ENCODE measurements at regions not wholly inside any gene's neighbourhood (a gene's known extent, or its start where the extent isn't known, plus 50 kb on each side); places are given as distances from the start of the nearest gene placed in this dataset.

DNA sequence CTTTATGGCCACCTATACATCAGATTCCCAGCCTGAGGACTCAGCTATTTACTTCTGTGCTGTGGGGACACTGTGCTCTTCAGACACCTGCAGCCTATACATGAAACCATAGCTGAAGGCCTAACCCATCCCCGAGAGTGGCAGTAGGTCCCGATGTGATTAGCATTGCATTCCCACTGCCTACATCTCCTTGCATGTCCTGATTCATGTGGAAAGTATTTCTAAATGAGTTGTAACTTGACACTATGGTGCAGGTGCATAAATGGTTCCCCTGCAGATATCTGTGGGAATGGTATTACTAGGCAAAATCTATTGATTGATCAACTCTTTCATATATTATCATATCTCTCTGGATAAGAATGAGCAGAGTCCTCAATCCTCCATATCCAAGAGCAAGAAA lies 433.5 kb downstream of the DAD1 start:
- POLR2A ChIA-PET (ENCODE audit: low non-redundant PET) = no interaction called here
- DNase-seq (ENCODE audit: low spot score) = peak; percentile 41
- TF ChIP-seq, protein P1, sequence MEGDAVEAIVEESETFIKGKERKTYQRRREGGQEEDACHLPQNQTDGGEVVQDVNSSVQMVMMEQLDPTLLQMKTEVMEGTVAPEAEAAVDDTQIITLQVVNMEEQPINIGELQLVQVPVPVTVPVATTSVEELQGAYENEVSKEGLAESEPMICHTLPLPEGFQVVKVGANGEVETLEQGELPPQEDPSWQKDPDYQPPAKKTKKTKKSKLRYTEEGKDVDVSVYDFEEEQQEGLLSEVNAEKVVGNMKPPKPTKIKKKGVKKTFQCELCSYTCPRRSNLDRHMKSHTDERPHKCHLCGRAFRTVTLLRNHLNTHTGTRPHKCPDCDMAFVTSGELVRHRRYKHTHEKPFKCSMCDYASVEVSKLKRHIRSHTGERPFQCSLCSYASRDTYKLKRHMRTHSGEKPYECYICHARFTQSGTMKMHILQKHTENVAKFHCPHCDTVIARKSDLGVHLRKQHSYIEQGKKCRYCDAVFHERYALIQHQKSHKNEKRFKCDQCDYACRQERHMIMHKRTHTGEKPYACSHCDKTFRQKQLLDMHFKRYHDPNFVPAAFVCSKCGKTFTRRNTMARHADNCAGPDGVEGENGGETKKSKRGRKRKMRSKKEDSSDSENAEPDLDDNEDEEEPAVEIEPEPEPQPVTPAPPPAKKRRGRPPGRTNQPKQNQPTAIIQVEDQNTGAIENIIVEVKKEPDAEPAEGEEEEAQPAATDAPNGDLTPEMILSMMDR (conservative IDR thresholded peaks at IDR 0.05; ENCODE audit: low read depth) = no peak
- H3K27ac ChIP-seq = no peak overlapping the region
- CTCF ChIA-PET = no interaction called here

DNA sequence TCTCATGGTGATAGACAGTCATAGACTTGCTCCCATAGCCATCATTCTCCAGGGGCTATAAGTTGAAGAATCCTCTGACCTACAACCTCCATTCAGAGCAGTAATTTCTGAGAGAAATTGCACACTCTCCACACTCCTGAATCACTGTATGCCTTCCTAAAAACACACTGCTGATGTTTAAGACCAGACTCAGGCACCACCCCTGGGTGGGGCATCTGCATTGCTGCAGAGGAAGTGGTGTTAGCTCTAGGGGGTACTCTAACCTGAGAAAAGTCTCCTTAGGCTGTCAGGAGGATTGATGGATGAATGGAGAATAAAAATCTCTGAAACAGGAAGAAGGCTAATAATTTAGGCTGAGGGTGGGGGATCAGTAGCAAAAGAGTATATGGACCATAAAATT lies 436.1 kb downstream of the DAD1 start:
- TF ChIP-seq, protein P1 (conservative IDR thresholded peaks at IDR 0.05; ENCODE audit: low read depth) = no peak
- no peak overlapping the region for H3K27ac ChIP-seq
- CTCF ChIA-PET = interaction anchor here (1.2 kb wide), 1 partner anchor 13 kb away, joined by 3 read pairs; no protein-coding TSS in a partner anchor
- POLR2A ChIA-PET (ENCODE audit: low non-redundant PET) = no interaction called here
- no peak for DNase-seq (ENCODE audit: low spot score)

DNA sequence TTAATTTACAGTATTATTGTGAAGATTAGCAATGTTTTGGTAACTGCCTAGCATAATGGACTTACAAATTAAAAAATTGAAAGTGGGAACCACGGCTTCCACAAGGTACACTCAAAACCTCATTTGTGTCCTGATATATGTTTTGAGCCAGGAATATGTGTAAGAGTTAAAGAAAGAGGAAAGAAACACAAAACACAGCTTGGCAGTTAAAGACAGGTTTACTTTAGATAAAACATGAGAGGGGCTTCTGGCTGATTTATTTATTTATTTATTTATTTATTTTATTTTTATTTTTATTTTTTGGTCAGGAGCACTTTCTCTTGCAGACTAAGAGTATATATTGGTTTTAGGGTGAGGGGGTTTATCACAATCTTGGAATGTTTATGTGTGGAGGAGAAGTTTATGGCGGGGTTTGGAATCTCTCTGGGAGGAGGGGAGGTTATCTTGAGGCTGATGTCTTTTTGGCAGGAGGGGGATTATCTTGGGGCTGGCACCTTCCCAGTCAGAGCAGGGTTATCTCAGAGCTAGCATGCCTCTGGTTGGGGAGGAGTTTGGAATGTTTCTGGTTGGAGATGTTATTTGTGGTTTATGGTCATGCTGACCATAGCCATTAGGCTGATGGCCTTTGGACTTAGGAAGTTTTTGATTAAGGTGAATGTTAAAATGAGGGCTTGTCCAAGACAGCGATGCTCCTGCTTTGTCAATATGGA lies 436.7 kb downstream of the DAD1 start:
- no peak for DNase-seq (ENCODE audit: low spot score)
- no peak overlapping the region for H3K27ac ChIP-seq
- POLR2A ChIA-PET (ENCODE audit: low non-redundant PET) = no interaction called here
- CTCF ChIA-PET = no interaction called here
- TF ChIP-seq, protein P1 (conservative IDR thresholded peaks at IDR 0.05; ENCODE audit: low read depth) = no peak

DNA sequence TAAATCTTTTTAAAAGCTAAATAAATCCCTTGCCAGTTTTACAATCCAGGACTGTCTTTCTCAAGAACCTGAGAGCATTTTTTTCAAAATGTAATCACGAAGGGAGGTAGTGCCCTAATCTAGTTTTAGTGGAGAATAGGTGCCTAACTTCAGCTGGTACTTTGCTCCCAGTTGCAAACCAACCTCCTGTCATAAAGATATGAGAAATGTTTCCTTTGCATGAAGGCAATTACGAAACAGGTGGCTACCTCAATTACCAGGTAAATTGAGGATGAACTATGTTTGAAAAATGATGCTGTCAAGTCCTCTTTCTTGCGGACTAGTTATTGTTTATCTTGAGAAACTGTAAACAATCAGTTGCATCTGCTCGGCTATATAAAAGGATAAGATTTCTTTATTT lies 437.9 kb downstream of the DAD1 start:
- no peak for DNase-seq (ENCODE audit: low spot score)
- no peak overlapping the region for H3K27ac ChIP-seq
- CTCF ChIA-PET = no interaction called here
- POLR2A ChIA-PET (ENCODE audit: low non-redundant PET) = no interaction called here
- TF ChIP-seq, protein P1 (conservative IDR thresholded peaks at IDR 0.05; ENCODE audit: low read depth) = no peak

DNA sequence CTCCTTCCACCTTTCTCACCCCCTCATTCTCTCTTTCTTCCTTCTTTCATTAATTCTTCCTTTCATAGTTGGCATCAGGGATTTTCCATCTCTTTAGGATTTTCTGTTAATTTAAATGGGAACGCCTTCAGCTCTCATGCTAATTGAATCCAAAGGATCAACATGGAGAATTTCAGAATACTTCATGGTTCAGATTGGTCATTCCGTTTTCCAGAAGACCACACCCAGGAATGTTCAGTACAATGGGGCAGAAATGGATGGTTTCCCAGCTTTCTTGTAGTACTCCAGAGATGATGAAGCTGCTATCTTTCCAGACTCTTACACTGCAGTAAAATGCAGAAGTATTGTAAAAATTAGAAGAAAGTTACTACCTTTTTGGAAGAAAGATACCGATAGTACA lies 440.0 kb downstream of the DAD1 start:
- CTCF ChIA-PET = no interaction called here
- no peak for DNase-seq (ENCODE audit: low spot score)
- TF ChIP-seq, protein P1 (conservative IDR thresholded peaks at IDR 0.05; ENCODE audit: low read depth) = no peak
- no peak overlapping the region for H3K27ac ChIP-seq
- POLR2A ChIA-PET (ENCODE audit: low non-redundant PET) = no interaction called here

DNA sequence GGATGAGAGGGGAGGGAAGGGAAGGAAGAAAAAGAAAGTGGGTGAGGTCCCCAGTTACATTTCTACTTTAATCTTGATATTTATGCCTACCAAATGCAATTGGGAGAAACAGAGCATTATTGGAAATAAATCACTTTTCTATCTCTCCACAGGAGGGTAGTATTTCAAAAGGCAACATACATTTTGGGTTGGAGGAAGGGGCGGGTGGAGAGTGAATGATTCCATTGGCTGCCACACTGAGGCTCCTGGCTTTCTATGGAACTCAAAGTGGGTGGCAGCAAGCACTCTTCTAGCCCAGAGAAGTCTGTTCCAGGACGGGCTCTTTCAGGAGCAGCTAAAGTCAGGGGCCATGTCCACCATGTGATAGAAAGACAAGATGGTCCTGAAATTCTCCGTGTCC lies 441.3 kb downstream of the DAD1 start:
- peak; percentile 22 for DNase-seq (ENCODE audit: low spot score)
- TF ChIP-seq, protein P1 (conservative IDR thresholded peaks at IDR 0.05; ENCODE audit: low read depth) = no peak
- ChIA-PET CTCF (interaction anchor here (0.6 kb wide), 1 partner anchor 83 kb away, joined by 4 read pairs; no protein-coding TSS in a partner anchor), POLR2A (ENCODE audit: low non-redundant PET) (no interaction called here)
- no peak overlapping the region for H3K27ac ChIP-seq
